H9 (cell line): ENCODE measurements at regions not wholly inside any gene's neighbourhood (a gene's known extent, or its start where the extent isn't known, plus 50 kb on each side); places are given as distances from the start of the nearest gene placed in this dataset.

Source experiments
- DNase-seq: peaks from one replicate; pipeline ENCODE4 v3.0.0-alpha.2; 2017
- H2AFZ ChIP-seq: one replicate; pipeline ENCODE4 v1.6.1; 2013; ENCODE audit warnings: mild to moderate bottlenecking, low read length, control low read depth, moderate library complexity
- H2AK5ac ChIP-seq: 2 replicates; pipeline ENCODE4 v1.6.1; 2013; ENCODE audit warnings: low read length, control low read depth, mixed read lengths; ENCODE audit not compliant: insufficient read length
- H2BK120ac ChIP-seq: one replicate; pipeline ENCODE4 v1.6.1; 2013; ENCODE audit warnings: low read depth, mild to moderate bottlenecking, low read length, control low read depth, inconsistent platforms; ENCODE audit not compliant: poor library complexity, severe bottlenecking
- H2BK12ac ChIP-seq: 2 replicates; pipeline ENCODE4 v1.6.1; 2013; ENCODE audit warnings: low read length, control low read depth, mixed read lengths, low read depth; ENCODE audit not compliant: insufficient read length
- H2BK15ac ChIP-seq: 2 replicates; pipeline ENCODE4 v1.6.1; 2013; ENCODE audit warnings: low read depth, low read length, control low read depth
- H2BK20ac ChIP-seq: one replicate; pipeline ENCODE4 v1.6.1; 2013; ENCODE audit warnings: low read depth, mild to moderate bottlenecking, low read length, control low read depth, inconsistent platforms; ENCODE audit not compliant: poor library complexity, severe bottlenecking
- H2BK5ac ChIP-seq: 2 replicates; pipeline ENCODE4 v1.6.1; 2013; ENCODE audit warnings: low read length, control low read depth, mixed read lengths; ENCODE audit not compliant: insufficient read length
- H3K14ac ChIP-seq: 2 replicates; pipeline ENCODE4 v1.6.1; 2013; ENCODE audit warnings: low read length, control low read depth; ENCODE audit not compliant: insufficient read depth
- H3K18ac ChIP-seq: 2 replicates; pipeline ENCODE4 v1.6.1; 2013; ENCODE audit warnings: low read depth, mild to moderate bottlenecking, mixed read lengths, low read length, control low read depth; ENCODE audit not compliant: insufficient read length
- H3K23ac ChIP-seq: 2 replicates; pipeline ENCODE4 v1.6.1; 2013; ENCODE audit warnings: low read length, control low read depth, mixed read lengths, low read depth; ENCODE audit not compliant: insufficient read length
- H3K23me2 ChIP-seq: 2 replicates; pipeline ENCODE4 v1.6.1; 2013; ENCODE audit warnings: low read depth, mild to moderate bottlenecking, mixed read lengths, low read length, control low read depth; ENCODE audit not compliant: insufficient read length, poor library complexity, severe bottlenecking
- H3K27ac ChIP-seq: 2 replicates; pipeline ENCODE4 v1.5.1; 2013; ENCODE audit warnings: low read length, control low read depth, mixed read lengths, low read depth; ENCODE audit not compliant: insufficient read length
- H3K27me3 ChIP-seq: 2 replicates; pipeline ENCODE4 v1.6.1; 2013; ENCODE audit warnings: low read length, control low read depth, inconsistent platforms; ENCODE audit not compliant: insufficient read depth
- H3K4ac ChIP-seq: 2 replicates; pipeline ENCODE4 v1.6.1; 2013; ENCODE audit warnings: low read depth, mild to moderate bottlenecking, control low read depth, inconsistent platforms, low read length, moderate library complexity
- H3K4me1 ChIP-seq: 2 replicates; pipeline ENCODE4 v1.6.1; 2013; ENCODE audit warnings: low read length, control low read depth, inconsistent platforms; ENCODE audit not compliant: insufficient read depth
- H3K4me2 ChIP-seq: 2 replicates; pipeline ENCODE4 v1.6.1; 2013; ENCODE audit warnings: low read length, control low read depth, mixed read lengths; ENCODE audit not compliant: insufficient read length, insufficient read depth
- H3K56ac ChIP-seq: 2 replicates; pipeline ENCODE4 v1.6.1; 2013; ENCODE audit warnings: low read depth, mild to moderate bottlenecking, mixed read lengths, low read length, control low read depth; ENCODE audit not compliant: insufficient read length
- H3K79me1 ChIP-seq: 2 replicates; pipeline ENCODE4 v1.6.1; 2013; ENCODE audit warnings: low read depth, mild to moderate bottlenecking, moderate library complexity, low read length, control low read depth, inconsistent platforms; ENCODE audit not compliant: insufficient read depth, poor library complexity, severe bottlenecking
- H3K79me2 ChIP-seq: 2 replicates; pipeline ENCODE4 v1.6.1; 2013; ENCODE audit warnings: low read length, control low read depth, inconsistent platforms; ENCODE audit not compliant: insufficient read depth
- H3K9ac ChIP-seq: 2 replicates; pipeline ENCODE4 v1.6.1; 2013; ENCODE audit warnings: low read length, control low read depth, mixed read lengths; ENCODE audit not compliant: insufficient read length; ENCODE audit errors: extremely low read depth
- H3K9me3 ChIP-seq: one replicate; pipeline ENCODE4 v1.6.1; 2013; ENCODE audit warnings: low read depth, low read length, inconsistent platforms; ENCODE audit not compliant: control insufficient read depth
- H3T11ph ChIP-seq: one replicate; pipeline ENCODE4 v1.6.1; 2013; ENCODE audit warnings: mild to moderate bottlenecking, low read length, control low read depth, inconsistent platforms
- H4K20me1 ChIP-seq: one replicate; pipeline ENCODE4 v1.6.1; 2013; ENCODE audit not compliant: control insufficient read depth, insufficient read length, insufficient read depth
- H4K5ac ChIP-seq: 2 replicates; pipeline ENCODE4 v1.6.1; 2013; ENCODE audit warnings: low read depth, mild to moderate bottlenecking, mixed read lengths, low read length, control low read depth; ENCODE audit not compliant: insufficient read length
- H4K8ac ChIP-seq: replicated peaks from 2 replicates; pipeline ENCODE4 v1.6.1; 2013; ENCODE audit warnings: low read length, control low read depth, mixed read lengths, low read depth; ENCODE audit not compliant: insufficient read length
- H4K91ac ChIP-seq: 2 replicates; pipeline ENCODE4 v1.6.1; 2013; ENCODE audit warnings: low read depth, mild to moderate bottlenecking, moderate library complexity, mixed read lengths, low read length, control low read depth; ENCODE audit not compliant: insufficient read length
- H3K27ac Mint-ChIP-seq, 3 experiments: 2 replicates in 2 of 3; 3 replicates in 1 of 3; pipeline ENCODE4 v1.8.0; 2020 to 2021; ENCODE audit warnings: mixed read lengths in 3 of 3, mild to moderate bottlenecking in 1 of 3, moderate library complexity in 1 of 3
- H3K27me3 Mint-ChIP-seq: 2 replicates; pipeline ENCODE4 v1.8.0; 2021; ENCODE audit warnings: low read depth, mild to moderate bottlenecking, moderate library complexity, mixed read lengths
- H3K36me3 Mint-ChIP-seq, 3 experiments: 2 replicates in 2 of 3; 3 replicates in 1 of 3; pipeline ENCODE4 v1.8.0; 2020 to 2021; ENCODE audit warnings: low read depth in 3 of 3, mixed read lengths in 3 of 3; ENCODE audit not compliant: insufficient read depth in 1 of 3
- H3K4me1 Mint-ChIP-seq, 2 experiments: 2 replicates each; pipeline ENCODE4 v1.8.0; 2020; ENCODE audit warnings: mixed read lengths in 2 of 2
- H3K4me3 Mint-ChIP-seq, 2 experiments: 2 replicates in 1 of 2; 3 replicates in 1 of 2; pipeline ENCODE4 v1.8.0; 2020 to 2021; ENCODE audit warnings: mild to moderate bottlenecking in 2 of 2, mixed read lengths in 2 of 2, moderate library complexity in 1 of 2
- H3K9me3 Mint-ChIP-seq, 2 experiments: 2 replicates in 1 of 2; 3 replicates in 1 of 2; pipeline ENCODE4 v1.8.0; 2020; ENCODE audit warnings: mild to moderate bottlenecking in 2 of 2, mixed read lengths in 2 of 2, moderate library complexity in 1 of 2
- CTCF ChIP-seq: fragments of 200-600 bp; sonication (generic); conservative IDR thresholded peaks from 3 replicates; pipeline ENCODE4 v1.8.0; 2021; ENCODE audit warnings: antibody characterized with exemption, mild to moderate bottlenecking
- WGBS: extraction: QIAGEN DNeasy Blood & Tissue Kit; methylation state at CpG from one replicate; pipeline ENCODE4 v1.1.7; 2013; ENCODE audit warnings: missing lambda C conversion rate, low lambda C conversion rate, mixed read lengths; ENCODE audit not compliant: insufficient read length; ENCODE audit errors: extremely low coverage; 5-methylcytosine and 5-hydroxymethylcytosine counted together

DNA sequence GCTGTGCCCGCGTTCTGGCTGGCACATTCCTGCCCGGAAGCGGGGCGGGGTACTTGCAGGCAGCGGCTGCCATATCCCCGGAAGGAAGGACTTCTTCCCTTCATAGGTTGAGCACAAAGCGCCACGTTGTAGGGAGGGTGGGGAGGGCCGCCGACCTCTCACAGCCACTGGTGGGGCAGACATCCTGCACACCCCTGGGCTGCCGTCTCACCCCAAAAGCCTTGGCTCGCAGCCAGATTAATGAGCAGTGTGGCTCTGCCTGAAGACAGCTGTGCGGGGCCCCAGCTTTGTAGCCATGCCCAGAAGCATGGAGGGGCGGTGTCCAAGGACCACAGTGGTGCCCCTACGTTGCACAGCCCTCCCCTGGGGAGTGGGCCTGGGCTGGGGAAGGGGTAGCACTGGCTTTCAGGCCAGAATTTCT is 54.3 kb upstream of the DPYSL4 start:
- H3K4me2 ChIP-seq, result no peak overlapping the region
- H2BK12ac ChIP-seq, result no peak overlapping the region
- no peak overlapping the region for H4K8ac ChIP-seq
- no peak for DNase-seq
- H3K9me3 Mint-ChIP-seq, result no peaks in the 10 kb centered on the region; a peak in 1 of 5 replicates
- H3K27ac ChIP-seq, result no peak overlapping the region
- H3K79me2 ChIP-seq, result no peaks in the 10 kb centered on the region
- H3K4me1 ChIP-seq, result no peaks in the 10 kb centered on the region
- no peak overlapping the region for H3K14ac ChIP-seq
- H2BK5ac ChIP-seq, result no peak overlapping the region
- no peaks in the 10 kb centered on the region for H3K27me3 ChIP-seq
- H3T11ph ChIP-seq, result no peak overlapping the region
- H3K23me2 ChIP-seq, result no peaks in the 10 kb centered on the region
- no peak overlapping the region for H3K9ac ChIP-seq
- no peaks in the 10 kb centered on the region for H4K20me1 ChIP-seq
- no peaks in the 10 kb centered on the region for H3K79me1 ChIP-seq
- no peak overlapping the region for H3K56ac ChIP-seq
- H3K27ac Mint-ChIP-seq, result no peak overlapping the region; a peak in 1 of 7 replicates
- H3K23ac ChIP-seq, result no peak overlapping the region
- H3K9me3 ChIP-seq, result no peaks in the 10 kb centered on the region
- no peak for TF ChIP-seq CTCF
- no peak overlapping the region for H2AFZ ChIP-seq
- no peak overlapping the region for H2BK15ac ChIP-seq
- H3K27me3 Mint-ChIP-seq, result no peaks in the 10 kb centered on the region; the same call in 1 of the 2 replicates
- H3K4ac ChIP-seq, result no peak overlapping the region
- peaks cover 6 to 11% of the 10 kb centered on the region in 2 experiments; a peak in 2 of 4 replicates for H3K4me1 Mint-ChIP-seq
- no peak overlapping the region for H4K5ac ChIP-seq
- no CpG with 5 or more reads among the region's 16 CpGs for WGBS
- no peak overlapping the region for H4K91ac ChIP-seq
- H2BK120ac ChIP-seq, result no peak overlapping the region
- H2AK5ac ChIP-seq, result no peak overlapping the region
- H3K4me3 Mint-ChIP-seq, result no peak overlapping the region
- no peaks in the 10 kb centered on the region for H3K36me3 Mint-ChIP-seq
- H3K18ac ChIP-seq, result no peak overlapping the region
- H2BK20ac ChIP-seq, result no peak overlapping the region
